IMR-90 (cell line): ENCODE measurements at regions not wholly inside any gene's neighbourhood (a gene's known extent, or its start where the extent isn't known, plus 50 kb on each side); places are given as distances from the start of the nearest gene placed in this dataset.

Experiments
- POLR2A ChIP-seq: IDR thresholded peaks from 2 replicates; pipeline ENCODE4 v1.6.1; 2012; ENCODE audit warnings: mild to moderate bottlenecking, low read depth, low read length
- TF ChIP-seq, protein P1 (sequence below): conservative IDR thresholded peaks from 2 replicates; pipeline ENCODE4 v1.5.1; 2012; ENCODE audit warnings: mild to moderate bottlenecking, low read depth, low read length, improper control_type of control experiment

DNA sequence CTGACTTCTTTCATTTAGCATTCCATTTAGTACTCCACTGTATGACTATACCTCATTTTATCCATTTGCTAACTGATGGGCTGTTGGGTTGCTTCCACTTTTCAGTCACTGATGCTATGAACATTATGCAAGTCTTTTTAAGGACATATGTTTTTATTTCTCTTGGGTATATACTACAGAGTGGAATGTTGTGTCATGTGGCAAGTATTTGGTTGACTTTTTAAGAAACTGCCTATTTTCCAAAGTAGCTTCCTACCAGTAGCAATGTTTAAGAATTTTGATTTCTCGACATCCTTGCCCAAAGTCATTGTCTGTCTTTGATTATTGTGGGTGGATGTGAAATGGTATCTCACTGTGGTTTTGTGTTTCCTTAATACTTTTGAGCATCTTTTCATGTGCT lies 110.1 kb upstream of the TPM1 start:
- TF ChIP-seq, protein P1, sequence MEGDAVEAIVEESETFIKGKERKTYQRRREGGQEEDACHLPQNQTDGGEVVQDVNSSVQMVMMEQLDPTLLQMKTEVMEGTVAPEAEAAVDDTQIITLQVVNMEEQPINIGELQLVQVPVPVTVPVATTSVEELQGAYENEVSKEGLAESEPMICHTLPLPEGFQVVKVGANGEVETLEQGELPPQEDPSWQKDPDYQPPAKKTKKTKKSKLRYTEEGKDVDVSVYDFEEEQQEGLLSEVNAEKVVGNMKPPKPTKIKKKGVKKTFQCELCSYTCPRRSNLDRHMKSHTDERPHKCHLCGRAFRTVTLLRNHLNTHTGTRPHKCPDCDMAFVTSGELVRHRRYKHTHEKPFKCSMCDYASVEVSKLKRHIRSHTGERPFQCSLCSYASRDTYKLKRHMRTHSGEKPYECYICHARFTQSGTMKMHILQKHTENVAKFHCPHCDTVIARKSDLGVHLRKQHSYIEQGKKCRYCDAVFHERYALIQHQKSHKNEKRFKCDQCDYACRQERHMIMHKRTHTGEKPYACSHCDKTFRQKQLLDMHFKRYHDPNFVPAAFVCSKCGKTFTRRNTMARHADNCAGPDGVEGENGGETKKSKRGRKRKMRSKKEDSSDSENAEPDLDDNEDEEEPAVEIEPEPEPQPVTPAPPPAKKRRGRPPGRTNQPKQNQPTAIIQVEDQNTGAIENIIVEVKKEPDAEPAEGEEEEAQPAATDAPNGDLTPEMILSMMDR, result no peak
- TF ChIP-seq POLR2A, result no peak
